HG03135 (cell line): ENCODE measurements at regions not wholly inside any gene's neighbourhood (a gene's known extent, or its start where the extent isn't known, plus 50 kb on each side); places are given as distances from the start of the nearest gene placed in this dataset.
"Not testable (repeated sequence)": the region's sequence is repeated elsewhere in the genome, so short reads cannot be mapped to it uniquely, and the experiment has no call there.

Experiments
- ATAC-seq: cut with Tn5 transposase; IDR thresholded peaks from one replicate; pipeline ENCODE4 v1.9.1; 2021; ENCODE audit warnings: mild to moderate bottlenecking, moderate library complexity; ENCODE audit not compliant: unreplicated experiment

GRCh38 chr5:125227333-125228095 lies 481.1 kb upstream of the ZNF608 start:
- no peak for ATAC-seq

- ATAC-seq: no peak
These were observed 482.1 kb upstream of the ZNF608 start for GRCh38 chr5:125228363-125229070.

- no peak for ATAC-seq
These were observed 483.1 kb upstream of the ZNF608 start for GRCh38 chr5:125229556-125229955.

GRCh38 chr5:125232779-125233230 lies 486.4 kb upstream of the ZNF608 start:
- ATAC-seq: no peak

DNA sequence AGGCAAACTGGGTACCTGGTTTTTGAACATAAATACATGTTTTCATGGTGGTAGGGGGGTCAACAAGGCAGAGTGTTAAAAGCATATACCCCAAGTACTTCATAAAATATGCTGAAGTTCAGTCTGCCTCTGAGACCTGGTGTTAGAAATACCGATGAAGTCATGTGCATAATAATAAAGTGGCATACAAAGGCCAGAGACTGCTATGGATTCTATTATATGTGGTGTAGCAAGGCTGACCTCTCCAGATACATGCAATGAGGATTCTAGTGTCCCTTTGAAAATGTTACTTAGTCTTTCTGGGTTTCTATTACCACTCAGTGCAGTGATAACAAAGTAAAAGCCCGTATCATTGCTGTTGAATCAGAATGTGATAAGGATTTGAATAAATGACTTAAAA lies 487.5 kb upstream of the ZNF608 start:
- no peak for ATAC-seq

DNA sequence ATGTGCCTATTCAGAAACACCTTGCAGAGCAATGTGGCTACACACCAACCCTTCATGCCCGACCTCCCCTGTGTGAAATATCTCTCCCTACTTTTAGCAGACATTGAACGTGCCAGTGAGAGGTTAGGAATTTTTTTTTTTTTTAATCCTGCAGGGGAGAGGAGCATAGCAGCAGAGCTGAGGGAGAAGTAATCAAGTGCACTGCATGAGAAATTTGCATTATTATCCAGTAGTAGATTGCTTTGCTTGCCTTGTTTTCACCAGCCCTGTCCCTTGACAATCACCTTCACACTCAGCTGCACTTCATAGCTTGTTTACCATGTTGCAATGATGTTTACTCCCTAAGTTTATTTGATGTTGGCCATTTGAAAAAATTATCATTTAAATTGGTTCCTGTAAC lies 489.6 kb upstream of the ZNF608 start:
- no peak for ATAC-seq

DNA sequence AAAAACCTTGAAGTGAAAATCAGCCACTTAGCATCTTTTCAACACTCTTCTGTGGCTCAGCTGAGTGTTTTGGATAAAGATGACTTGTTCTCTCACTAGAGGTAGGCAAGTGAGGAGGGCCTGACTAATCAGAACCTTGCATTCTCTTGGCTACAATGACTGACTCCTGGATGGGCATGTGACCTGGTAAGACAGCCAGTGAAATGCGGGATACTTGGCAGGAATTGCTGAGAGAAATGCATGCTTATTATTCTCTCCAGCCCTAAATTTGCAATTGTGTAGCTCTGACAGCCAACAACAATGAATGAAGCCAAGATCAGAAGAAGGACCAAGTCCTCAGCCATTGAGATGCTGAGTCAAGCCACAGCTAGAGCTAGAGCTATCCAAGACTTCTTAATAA lies 490.5 kb upstream of the ZNF608 start:
- no peak for ATAC-seq

GRCh38 chr5:125244531-125244930 lies 498.1 kb upstream of the ZNF608 start:
- ATAC-seq: no peak

GRCh38 chr5:125245216-125245615 lies 498.8 kb upstream of the ZNF608 start:
- no peak for ATAC-seq

DNA sequence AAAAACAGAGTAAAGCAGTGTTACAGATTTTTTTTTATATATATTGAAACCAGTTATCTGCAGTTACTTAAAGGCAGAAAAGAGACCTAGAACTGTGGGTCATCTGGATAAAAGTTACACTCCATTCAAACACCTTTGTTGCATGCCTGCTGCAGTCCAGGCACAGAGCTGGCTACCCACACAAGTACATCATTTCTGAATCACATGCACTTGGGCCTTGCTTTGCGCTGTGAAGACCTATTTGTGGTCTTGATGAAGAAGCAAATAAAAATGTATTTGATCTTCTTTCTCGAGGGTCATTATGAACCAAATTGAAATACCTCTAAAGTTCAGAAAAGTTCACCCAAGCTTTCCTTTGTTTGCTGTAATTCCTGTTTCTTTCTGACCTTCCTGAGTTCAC lies 503.0 kb upstream of the ZNF608 start:
- ATAC-seq: no peak

- no peak for ATAC-seq
These were observed 505.3 kb upstream of the ZNF608 start for GRCh38 chr5:125251703-125252102.

DNA sequence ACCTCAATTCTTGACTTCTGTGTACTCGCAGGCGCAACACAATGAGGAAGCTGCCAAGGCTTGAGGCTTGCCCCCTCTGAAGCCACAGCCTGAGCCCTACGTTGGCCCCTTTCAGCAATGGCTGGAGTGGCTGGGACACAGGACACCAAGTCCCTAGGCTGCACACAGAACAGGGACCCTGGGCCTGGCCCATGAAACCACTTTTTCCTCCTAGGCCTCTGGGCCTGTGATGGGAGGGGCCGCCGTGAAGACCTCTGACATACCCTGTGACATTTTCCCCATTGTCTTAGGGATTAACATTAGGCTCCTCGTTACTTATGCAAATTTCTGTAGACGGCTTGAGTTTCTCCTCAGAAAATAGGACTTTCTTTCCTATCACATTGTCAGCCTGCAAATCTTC lies 507.2 kb upstream of the ZNF608 start:
- not testable (repeated sequence) for ATAC-seq

GRCh38 chr5:125254267-125254666 lies 507.8 kb upstream of the ZNF608 start:
- ATAC-seq: no peak

GRCh38 chr5:125256296-125256695 lies 509.9 kb upstream of the ZNF608 start:
- ATAC-seq: no peak

DNA sequence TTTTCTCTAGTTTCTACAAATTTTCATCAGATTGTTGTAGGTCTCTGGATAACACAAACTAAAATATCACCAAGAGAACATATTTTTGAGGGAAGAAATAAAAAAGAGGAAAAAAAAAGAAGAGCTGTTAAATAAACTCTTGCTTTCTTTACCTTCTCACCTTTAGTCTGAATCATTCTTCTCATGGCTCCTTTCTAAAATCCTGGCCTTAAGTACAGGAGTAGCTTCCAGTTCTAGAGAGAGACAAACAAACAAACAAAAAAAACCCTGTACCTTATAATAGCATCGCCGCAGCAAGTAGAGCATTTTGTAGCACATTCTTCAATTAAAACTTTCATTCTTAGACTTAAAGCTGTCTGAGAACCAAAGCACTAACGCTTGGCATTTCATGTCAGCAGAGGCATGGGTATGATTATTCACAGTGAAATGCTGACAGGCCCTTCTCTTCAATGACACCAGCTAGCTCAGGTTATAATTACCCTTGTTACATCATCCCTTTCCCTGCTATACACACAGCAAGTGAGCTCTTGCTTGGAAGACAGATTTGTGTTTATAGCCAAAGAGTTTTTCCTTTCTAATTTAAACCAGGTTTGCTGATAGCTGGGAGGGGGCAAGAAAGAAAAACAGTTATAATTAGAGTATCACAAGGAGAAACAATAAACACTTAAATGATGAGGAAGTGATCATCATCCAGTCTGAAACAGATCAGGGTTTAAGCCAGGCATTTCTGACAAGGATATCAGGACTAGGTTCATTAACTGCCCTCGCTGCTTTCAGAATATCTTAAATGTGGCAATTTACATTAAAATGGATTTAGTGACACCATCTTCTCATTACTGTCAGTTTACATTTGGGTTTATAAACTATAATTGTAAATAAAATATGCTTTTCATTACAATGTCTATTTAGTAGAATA lies 510.9 kb upstream of the ZNF608 start:
- no peak for ATAC-seq

GRCh38 chr5:125257997-125258396 lies 511.6 kb upstream of the ZNF608 start:
- ATAC-seq: no peak

- ATAC-seq: no peak
These were observed 512.2 kb upstream of the ZNF608 start for GRCh38 chr5:125258615-125259014.

DNA sequence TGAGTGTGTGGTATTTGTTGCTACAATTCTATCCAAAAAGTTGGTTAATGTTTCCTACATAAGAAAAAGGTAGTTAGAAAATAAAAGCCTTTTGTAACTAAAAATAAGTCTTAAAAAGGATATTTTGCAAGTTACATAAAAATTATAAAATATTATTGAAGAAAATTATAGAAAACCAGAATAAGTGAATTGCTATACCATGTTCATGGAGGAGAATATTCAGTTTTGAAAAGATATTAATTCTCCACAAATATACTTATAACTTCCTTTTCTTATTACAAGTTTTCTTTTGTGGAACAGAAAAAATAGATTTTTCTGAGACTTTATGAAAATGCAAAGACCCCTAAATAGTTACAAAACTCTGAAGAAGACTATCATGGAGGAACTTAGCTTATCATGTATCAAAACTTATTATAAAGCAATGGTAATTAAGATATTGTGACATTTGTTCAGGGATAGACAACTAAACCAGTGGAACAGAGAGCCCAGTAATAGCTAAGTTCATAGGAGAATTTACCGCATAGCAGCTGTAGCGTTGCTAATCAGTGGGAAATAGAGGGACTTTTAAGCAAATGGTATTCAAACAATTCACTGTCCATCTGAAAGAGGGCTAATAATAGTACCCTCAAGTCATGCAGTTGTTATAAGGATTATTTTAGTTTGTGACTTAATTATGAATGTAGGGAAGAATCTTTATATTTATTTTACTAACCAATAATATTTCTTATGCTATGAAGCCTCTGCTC lies 515.2 kb upstream of the ZNF608 start:
- no peak for ATAC-seq

DNA sequence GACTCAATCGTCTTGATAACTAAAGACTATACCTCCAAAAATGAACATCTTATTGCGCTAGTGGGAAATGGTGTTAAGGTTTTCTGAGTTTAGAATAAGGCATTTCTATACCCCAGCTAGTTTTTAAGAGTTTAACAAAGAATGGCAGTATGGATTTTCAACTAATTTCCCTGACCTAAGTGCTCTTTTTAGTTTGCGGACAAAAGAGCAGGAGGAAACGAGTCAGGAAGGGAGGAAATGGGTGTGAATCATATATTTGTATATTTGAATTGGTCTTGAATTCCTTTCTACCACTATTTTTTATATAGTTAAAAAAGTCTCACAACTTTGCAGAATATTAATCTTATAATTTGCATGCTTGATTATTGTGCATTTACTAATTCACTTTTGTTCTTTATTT lies 516.3 kb upstream of the ZNF608 start:
- no peak for ATAC-seq

DNA sequence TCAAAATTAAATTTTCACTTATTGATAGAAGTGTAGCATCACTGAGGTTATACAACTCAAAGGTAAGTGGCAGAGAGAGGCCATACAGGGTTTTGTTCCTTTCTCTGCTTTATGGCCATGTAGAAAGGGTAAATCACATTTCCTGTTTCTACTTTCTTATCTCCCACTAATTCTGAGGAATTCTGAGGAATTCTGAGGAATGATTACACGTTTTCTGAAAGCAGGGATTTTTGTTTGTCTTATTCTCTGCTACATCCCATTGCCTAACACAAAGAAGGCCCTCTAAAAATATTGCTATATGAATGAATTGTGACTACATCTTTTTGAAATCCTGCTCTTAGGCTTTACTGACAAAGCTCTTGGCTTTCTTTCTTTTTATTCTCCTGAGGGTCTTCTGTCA lies 516.9 kb upstream of the ZNF608 start:
- ATAC-seq: no peak

DNA sequence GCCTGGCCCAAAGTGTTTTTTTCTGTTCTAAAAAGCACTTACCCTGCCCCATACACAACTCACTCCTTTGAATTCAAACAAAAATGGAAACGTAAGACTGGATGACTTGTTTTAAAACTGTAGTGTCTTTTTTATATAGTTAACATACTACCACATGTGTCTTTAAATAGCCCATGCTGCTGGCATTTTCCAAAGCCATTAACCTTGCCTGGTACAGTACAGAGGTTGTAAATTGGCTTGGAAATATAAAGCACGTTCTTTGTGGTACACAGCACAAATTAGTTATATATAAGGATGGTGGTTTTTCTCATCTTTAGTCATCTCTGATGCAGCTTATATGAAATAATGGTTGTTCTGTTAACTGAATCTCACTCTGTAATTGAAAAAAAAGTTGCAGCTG lies 519.7 kb upstream of the ZNF608 start:
- ATAC-seq: no peak
